ENCODE measurements at regions not wholly inside any gene's neighbourhood (a gene's known extent, or its start where the extent isn't known, plus 50 kb on each side); places are given as distances from the start of the nearest gene placed in this dataset.

DNA sequence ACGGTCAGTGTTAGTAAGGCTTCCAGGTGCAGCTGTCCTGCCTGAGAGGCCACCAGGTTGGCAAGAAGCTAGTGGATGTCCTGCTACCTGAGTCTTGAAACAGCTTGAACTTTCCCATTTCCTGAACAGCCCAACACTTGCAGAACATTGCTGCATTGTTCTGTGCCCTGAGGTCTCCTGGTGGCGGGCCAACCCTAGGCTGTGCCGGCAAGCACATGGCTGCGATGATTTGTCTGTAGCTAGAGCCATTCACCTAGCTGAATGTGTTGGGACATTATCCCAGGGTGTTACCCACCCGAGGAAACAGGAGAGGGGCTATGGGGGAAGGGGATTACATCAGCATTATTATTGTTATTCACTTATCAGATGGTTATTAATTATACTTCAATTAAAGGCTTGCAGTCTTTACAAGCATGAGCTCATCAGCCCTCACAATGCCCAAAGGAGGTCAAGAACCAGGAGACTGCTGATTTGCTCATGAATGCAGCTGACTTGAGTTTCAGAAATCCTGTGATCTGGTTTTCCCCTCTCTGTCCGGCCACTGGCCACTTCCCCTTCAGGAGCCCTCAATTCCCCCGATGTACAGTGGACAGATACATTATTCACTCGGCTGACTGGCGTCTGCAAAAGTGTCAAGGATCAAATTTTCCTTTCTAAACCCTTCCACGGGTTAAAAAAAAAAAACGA, 187.6 kb upstream of the TSC22D1 start:
- Histone ChIP-seq H3K27me3 (replicated peaks; ENCODE audit: control insufficient read depth, insufficient read depth, low read length) (no peaks in the 10 kb centered on the region), H3K36me3 (ENCODE audit: control insufficient read depth, insufficient read depth, low read length) (no peaks in the 10 kb centered on the region), H3K4me3 (replicated peaks; ENCODE audit: low read depth, low read length) (no peak overlapping the region)
- TF ChIP-seq, protein P1, sequence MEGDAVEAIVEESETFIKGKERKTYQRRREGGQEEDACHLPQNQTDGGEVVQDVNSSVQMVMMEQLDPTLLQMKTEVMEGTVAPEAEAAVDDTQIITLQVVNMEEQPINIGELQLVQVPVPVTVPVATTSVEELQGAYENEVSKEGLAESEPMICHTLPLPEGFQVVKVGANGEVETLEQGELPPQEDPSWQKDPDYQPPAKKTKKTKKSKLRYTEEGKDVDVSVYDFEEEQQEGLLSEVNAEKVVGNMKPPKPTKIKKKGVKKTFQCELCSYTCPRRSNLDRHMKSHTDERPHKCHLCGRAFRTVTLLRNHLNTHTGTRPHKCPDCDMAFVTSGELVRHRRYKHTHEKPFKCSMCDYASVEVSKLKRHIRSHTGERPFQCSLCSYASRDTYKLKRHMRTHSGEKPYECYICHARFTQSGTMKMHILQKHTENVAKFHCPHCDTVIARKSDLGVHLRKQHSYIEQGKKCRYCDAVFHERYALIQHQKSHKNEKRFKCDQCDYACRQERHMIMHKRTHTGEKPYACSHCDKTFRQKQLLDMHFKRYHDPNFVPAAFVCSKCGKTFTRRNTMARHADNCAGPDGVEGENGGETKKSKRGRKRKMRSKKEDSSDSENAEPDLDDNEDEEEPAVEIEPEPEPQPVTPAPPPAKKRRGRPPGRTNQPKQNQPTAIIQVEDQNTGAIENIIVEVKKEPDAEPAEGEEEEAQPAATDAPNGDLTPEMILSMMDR (IDR thresholded peaks at IDR 0.05; ENCODE audit: insufficient read depth, low read length, poor library complexity, severe bottlenecking) = no peak
- DNase-seq (ENCODE audit: extremely low read depth, insufficient read length) = peak; percentile 9

DNA sequence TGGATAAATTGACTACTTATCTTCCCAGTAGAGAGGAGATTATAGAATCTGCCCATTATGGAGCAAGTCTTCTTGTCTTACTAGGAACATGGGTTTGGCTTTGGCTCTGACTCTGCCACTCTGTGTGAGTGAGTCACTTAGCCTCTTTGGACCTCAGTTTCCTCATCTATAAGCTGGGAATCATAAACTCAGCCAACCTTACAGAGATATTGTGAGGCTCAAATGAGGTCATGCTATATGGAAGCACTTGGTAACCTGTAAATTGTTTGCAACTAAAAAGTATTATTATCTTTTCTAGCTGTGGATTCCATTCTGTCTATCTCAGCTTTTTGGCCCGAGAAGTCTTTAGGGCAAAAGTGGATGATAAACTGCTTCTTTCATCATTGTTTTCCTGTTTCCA, 186.8 kb upstream of the TSC22D1 start:
- H3K36me3 ChIP-seq (ENCODE audit: control insufficient read depth, insufficient read depth, low read length) = no peaks in the 10 kb centered on the region
- H3K4me3 ChIP-seq (replicated peaks; ENCODE audit: low read depth, low read length) = no peak overlapping the region
- no peak for DNase-seq (ENCODE audit: extremely low read depth, insufficient read length)
- TF ChIP-seq, protein P1 (IDR thresholded peaks at IDR 0.05; ENCODE audit: insufficient read depth, low read length, poor library complexity, severe bottlenecking) = no peak
- no peaks in the 10 kb centered on the region for H3K27me3 ChIP-seq (replicated peaks; ENCODE audit: control insufficient read depth, insufficient read depth, low read length)

DNA sequence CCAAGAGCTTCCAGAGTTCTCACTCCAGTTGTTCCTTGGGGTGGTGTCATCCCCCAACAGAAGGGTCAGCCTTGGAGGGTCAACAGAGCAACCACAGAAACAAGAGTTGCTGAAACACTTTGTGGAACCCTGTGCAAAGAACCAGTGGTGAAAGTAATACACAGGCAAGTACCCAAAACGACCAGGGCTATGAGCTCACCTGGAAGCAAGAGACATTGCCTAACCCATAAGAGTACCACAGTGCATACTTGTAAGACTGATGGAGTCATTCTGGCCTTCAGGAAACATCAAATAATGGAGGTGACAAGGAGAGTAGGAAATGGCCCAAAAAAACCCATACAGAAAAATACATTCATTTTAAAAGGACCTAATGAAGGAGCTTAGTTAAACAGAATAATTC, 184.3 kb upstream of the TSC22D1 start:
- DNase-seq (ENCODE audit: extremely low read depth, insufficient read length) = no peak
- no peak overlapping the region for H3K4me3 ChIP-seq (replicated peaks; ENCODE audit: low read depth, low read length)
- H3K27me3 ChIP-seq (replicated peaks; ENCODE audit: control insufficient read depth, insufficient read depth, low read length) = no peaks in the 10 kb centered on the region
- no peaks in the 10 kb centered on the region for H3K36me3 ChIP-seq (ENCODE audit: control insufficient read depth, insufficient read depth, low read length)
- TF ChIP-seq, protein P1 (IDR thresholded peaks at IDR 0.05; ENCODE audit: insufficient read depth, low read length, poor library complexity, severe bottlenecking) = no peak

DNA sequence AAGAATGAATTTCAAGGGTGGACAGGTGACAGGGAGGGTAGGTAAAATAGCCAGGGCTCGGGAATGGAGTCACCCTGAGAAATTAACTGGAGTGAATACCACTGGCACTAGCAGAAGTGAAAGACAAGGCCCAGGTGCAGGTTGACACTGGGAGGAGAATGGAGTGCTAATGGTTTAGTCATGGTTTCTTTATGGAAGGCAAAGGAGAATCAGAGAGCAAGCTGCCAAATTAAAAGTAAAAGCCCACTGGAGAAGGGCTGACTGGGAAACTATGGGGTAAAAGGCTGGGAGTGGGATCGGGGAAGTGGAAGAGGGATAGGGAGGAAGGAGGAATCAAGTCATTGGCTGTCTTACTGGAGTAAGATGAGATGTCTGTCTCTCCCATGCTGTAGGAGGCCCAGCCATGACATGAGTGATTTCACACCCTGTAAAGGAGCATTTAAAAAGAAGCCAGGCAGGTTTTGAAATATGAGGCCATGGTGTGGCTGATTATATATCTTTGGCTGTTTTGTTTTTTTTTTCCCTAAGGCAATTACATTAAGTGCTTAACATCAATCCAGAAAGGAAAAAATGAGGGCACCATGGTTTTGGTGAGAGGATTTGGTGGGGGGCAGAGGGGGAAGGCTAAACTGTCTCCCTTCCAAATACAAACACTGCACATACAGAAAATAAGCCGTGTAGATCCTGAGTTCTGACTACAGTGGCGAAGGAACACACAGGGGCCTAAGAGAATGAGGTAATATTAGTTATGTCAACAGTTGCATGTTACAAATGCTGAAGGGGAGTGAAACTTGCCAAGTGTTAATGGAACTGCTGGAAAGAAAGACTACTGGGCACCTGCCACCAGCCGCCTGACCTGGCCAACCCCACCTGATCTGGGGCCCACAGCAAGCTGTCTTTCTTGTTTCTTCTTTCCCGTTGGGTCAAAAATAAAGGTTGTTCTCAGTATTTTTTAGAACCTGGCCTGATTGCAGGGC, 183.5 kb upstream of the TSC22D1 start:
- H3K27me3 ChIP-seq (replicated peaks; ENCODE audit: control insufficient read depth, insufficient read depth, low read length) = no peaks in the 10 kb centered on the region
- DNase-seq (ENCODE audit: extremely low read depth, insufficient read length) = no peak
- TF ChIP-seq, protein P1 (IDR thresholded peaks at IDR 0.05; ENCODE audit: insufficient read depth, low read length, poor library complexity, severe bottlenecking) = no peak
- no peaks in the 10 kb centered on the region for H3K36me3 ChIP-seq (ENCODE audit: control insufficient read depth, insufficient read depth, low read length)
- H3K4me3 ChIP-seq (replicated peaks; ENCODE audit: low read depth, low read length) = no peak overlapping the region

DNA sequence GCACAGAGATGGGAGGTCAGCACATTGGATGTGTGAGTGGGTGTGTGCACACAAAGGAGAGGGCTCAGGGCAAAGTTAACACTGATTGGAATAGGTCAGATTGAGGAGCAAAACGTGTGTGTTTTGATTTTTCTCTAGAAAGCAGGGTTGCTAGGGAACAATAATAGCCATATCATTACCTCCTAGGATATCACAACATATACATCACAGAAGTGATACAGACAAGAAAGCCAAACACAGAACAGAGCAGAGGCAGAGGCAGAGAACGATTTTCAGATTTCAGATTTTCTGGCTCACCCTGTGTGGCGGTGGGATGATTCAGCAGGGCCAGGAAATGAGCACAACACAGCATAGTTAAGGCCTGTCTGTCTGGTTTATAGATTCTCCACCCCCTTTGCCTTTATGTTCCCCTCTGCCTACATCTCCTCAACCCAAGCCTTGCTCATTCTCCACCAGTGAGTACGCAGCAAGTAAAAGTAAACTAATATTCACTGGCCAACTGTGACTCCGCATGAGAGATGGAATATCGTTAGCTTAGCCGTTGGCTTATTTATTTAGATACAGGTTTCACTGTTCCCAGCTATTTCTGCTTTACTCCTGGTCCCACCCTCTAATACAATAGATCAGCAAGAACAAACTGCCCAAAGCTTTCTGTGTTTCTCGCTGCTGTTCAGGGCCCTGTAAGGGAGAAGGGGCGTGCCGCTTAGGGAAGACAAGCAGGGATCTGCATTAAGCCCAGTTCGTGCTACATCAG, 182.7 kb upstream of the TSC22D1 start:
- no peaks in the 10 kb centered on the region for H3K27me3 ChIP-seq (replicated peaks; ENCODE audit: control insufficient read depth, insufficient read depth, low read length)
- DNase-seq (ENCODE audit: extremely low read depth, insufficient read length) = no peak
- H3K4me3 ChIP-seq (replicated peaks; ENCODE audit: low read depth, low read length) = no peak overlapping the region
- TF ChIP-seq, protein P1 (IDR thresholded peaks at IDR 0.05; ENCODE audit: insufficient read depth, low read length, poor library complexity, severe bottlenecking) = no peak
- H3K36me3 ChIP-seq (ENCODE audit: control insufficient read depth, insufficient read depth, low read length) = no peaks in the 10 kb centered on the region

Data from GM06990 (cell line).